GM23248 (cell line): ENCODE measurements at regions not wholly inside any gene's neighbourhood (a gene's known extent, or its start where the extent isn't known, plus 50 kb on each side); places are given as distances from the start of the nearest gene placed in this dataset.

Source experiments
- DNase-seq: peaks from one replicate; pipeline ENCODE4 v3.0.0-alpha.2; 2015
- H2AFZ ChIP-seq: fragments of 200-600 bp; sonication (generic); 2 replicates; pipeline ENCODE4 v1.6.1; 2016; ENCODE audit warnings: antibody characterized with exemption
- H3F3A ChIP-seq: fragments of 200-600 bp; sonication (generic); 2 replicates; pipeline ENCODE4 v1.6.1; 2016; ENCODE audit warnings: mild to moderate bottlenecking, antibody characterized with exemption, mixed run types; ENCODE audit not compliant: insufficient read depth
- H3K27ac ChIP-seq: fragments of 200-600 bp; sonication (generic); 2 replicates; pipeline ENCODE4 v1.5.1; 2016; ENCODE audit warnings: mild to moderate bottlenecking
- H3K27me3 ChIP-seq: fragments of 200-600 bp; sonication (generic); replicated peaks from 2 replicates; pipeline ENCODE4 v1.6.1; 2016; ENCODE audit warnings: mild to moderate bottlenecking; ENCODE audit not compliant: insufficient read depth
- H3K36me3 ChIP-seq: fragments of 200-600 bp; sonication (generic); 2 replicates; pipeline ENCODE4 v1.6.1; 2016; ENCODE audit warnings: low read depth, mild to moderate bottlenecking
- H3K4me1 ChIP-seq: fragments of 200-600 bp; sonication (generic); 2 replicates; pipeline ENCODE4 v1.6.1; 2016; ENCODE audit warnings: mild to moderate bottlenecking; ENCODE audit not compliant: insufficient read depth
- H3K4me2 ChIP-seq: fragments of 200-600 bp; sonication (generic); one replicate; pipeline ENCODE4 v1.6.1; 2016; ENCODE audit warnings: mild to moderate bottlenecking; ENCODE audit not compliant: unreplicated experiment
- H3K4me3 ChIP-seq: fragments of 200-600 bp; sonication (generic); 2 replicates; pipeline ENCODE4 v1.5.1; 2016; ENCODE audit warnings: mild to moderate bottlenecking
- H3K79me2 ChIP-seq: fragments of 200-600 bp; sonication (generic); 2 replicates; pipeline ENCODE4 v1.6.1; 2016; ENCODE audit warnings: mild to moderate bottlenecking; ENCODE audit not compliant: insufficient read depth
- H3K9ac ChIP-seq: fragments of 200-600 bp; sonication (generic); 2 replicates; pipeline ENCODE4 v1.6.1; 2016; ENCODE audit warnings: mild to moderate bottlenecking
- H3K9me2 ChIP-seq: fragments of 200-600 bp; sonication (generic); 2 replicates; pipeline ENCODE4 v1.6.1; 2016; ENCODE audit warnings: mixed run types, mild to moderate bottlenecking, moderate library complexity; ENCODE audit not compliant: insufficient read depth
- H3K9me3 ChIP-seq: fragments of 200-600 bp; sonication (generic); one replicate; pipeline ENCODE4 v1.6.1; 2017; ENCODE audit warnings: low read depth
- H4K20me1 ChIP-seq: fragments of 200-600 bp; sonication (generic); 2 replicates; pipeline ENCODE4 v1.6.0; 2016; ENCODE audit not compliant: insufficient read depth
- EZH2 ChIP-seq: fragments of 200-600 bp; sonication (generic); IDR thresholded peaks from 2 replicates; pipeline ENCODE4 v1.6.1; 2018; ENCODE audit warnings: antibody characterized with exemption, mild to moderate bottlenecking; ENCODE audit not compliant: insufficient read depth, poor library complexity, severe bottlenecking
- EZH2phosphoT487 ChIP-seq: fragments of 200-600 bp; sonication (generic); IDR thresholded peaks from 2 replicates; pipeline ENCODE4 v1.6.1; 2018; ENCODE audit warnings: antibody characterized with exemption, moderate library complexity, mild to moderate bottlenecking, low read depth; ENCODE audit not compliant: insufficient read depth
- WGBS, 2 experiments: methylation state at CpG; one replicate each; pipeline ENCODE4 v1.1.6; 2015 to 2017; ENCODE audit warnings: low lambda C conversion rate in 2 of 2, low coverage in 1 of 2; ENCODE audit errors: missing lambda C conversion rate in 2 of 2; 5-methylcytosine and 5-hydroxymethylcytosine counted together
- in situ Hi-C: fragments of 300-500 bp; cut with MboI; formaldehyde crosslinking; loops from 2 replicates; pipeline ENCODE4 v1.15.0; 2020

DNA sequence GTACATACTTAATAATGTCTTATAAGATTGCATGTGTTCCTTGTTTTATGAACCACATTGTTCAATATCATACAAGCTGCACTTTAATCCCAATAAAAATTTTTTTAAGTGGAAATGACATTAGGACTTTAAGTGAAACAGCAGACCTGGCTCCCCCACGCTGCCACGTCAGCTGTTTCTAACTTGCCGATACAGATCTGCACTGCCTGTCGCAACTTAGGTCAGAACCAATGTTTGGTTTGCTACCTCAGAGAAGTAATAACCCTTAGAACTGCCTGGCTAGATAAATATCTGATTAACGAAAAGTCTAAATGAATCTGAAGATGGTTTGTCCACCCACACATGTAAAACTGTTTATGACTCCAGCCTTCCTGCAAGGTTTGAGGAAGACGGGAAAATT is 327.5 kb upstream of the DACH1 start:
- H3K4me3 ChIP-seq, result no peak overlapping the region

DNA sequence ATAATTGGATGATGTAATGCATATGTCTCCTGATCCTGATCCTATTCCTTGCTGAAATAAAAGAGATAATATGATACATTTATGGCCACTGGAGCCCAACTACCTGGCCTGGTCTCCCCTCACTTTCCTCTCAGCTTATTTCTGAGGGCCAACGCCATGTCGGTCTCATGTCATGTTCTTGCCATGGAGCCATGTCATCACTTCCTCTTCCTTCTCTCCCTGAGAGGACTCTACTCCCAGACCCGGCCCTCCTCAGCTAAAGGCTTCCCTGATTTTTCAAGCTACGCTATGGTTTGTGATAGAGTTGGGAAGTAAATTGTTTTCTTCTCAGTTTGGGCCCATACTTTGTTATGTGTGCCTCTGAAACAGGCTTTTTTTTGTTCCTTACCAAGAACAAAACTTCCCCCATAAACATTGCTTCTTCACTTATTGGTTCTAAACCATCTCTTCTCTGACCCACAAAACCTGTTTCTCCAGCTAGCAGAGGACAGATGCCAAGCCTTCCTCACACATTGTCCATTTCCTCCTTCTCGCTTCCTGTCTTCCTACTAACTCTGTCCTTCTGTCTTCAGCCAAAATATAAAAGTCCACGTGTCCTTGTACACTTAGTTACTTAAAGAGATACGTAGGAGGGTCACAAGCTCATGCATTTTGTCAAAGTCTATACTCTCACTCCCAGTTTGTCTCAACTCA is 319.9 kb upstream of the DACH1 start:
- H3K9ac ChIP-seq, result no peak overlapping the region
- no peak for DNase-seq
- WGBS, 2 experiments, result 9 to 10% methylated on average over 6 to 7 of the region's 7 CpGs
- no peaks in the 10 kb centered on the region for H3K79me2 ChIP-seq
- no peak for TF ChIP-seq EZH2
- TF ChIP-seq EZH2phosphoT487, result no peak
- no peak overlapping the region for H3K4me3 ChIP-seq
- H3K4me2 ChIP-seq, result no peak overlapping the region
- H2AFZ ChIP-seq, result no peak overlapping the region
- H3K27me3 ChIP-seq, result no peaks in the 10 kb centered on the region
- no peaks in the 10 kb centered on the region for H3K4me1 ChIP-seq
- no peaks in the 10 kb centered on the region for H3K36me3 ChIP-seq
- no peaks in the 10 kb centered on the region for H3F3A ChIP-seq
- no peak overlapping the region for H3K27ac ChIP-seq
- H3K9me2 ChIP-seq, result no peaks in the 10 kb centered on the region
- H3K9me3 ChIP-seq, result no peaks in the 10 kb centered on the region
- in situ Hi-C loops, result no loop called here
- H4K20me1 ChIP-seq, result no peaks in the 10 kb centered on the region

More for the DNA sequence above, 327.5 kb upstream of the DACH1 start:
- Histone ChIP-seq H3K27me3 (no peaks in the 10 kb centered on the region), H2AFZ (no peak overlapping the region), H3F3A (no peaks in the 10 kb centered on the region), H3K9me3 (no peaks in the 10 kb centered on the region), H3K79me2 (no peaks in the 10 kb centered on the region), H3K9ac (no peak overlapping the region), H4K20me1 (no peaks in the 10 kb centered on the region), H3K9me2 (no peaks in the 10 kb centered on the region), H3K4me2 (no peak overlapping the region), H3K27ac (no peak overlapping the region), H3K4me1 (no peaks in the 10 kb centered on the region), H3K36me3 (no peaks in the 10 kb centered on the region)
- TF ChIP-seq EZH2phosphoT487 (no peak), EZH2 (no peak)
- WGBS, 2 experiments, result 26 to 27% methylated on average over 6 of the region's 6 CpGs
- in situ Hi-C loops, result no loop called here
- DNase-seq, result no peak

GRCh38 chr13:72185776-72186175 is 318.8 kb upstream of the DACH1 start:
- no peaks in the 10 kb centered on the region for H3K9me3 ChIP-seq
- no peak for TF ChIP-seq EZH2phosphoT487
- H3K4me3 ChIP-seq, result no peak overlapping the region
- no peaks in the 10 kb centered on the region for H3K79me2 ChIP-seq
- no peak overlapping the region for H2AFZ ChIP-seq
- DNase-seq, result no peak
- H3K4me1 ChIP-seq, result no peaks in the 10 kb centered on the region
- H3K4me2 ChIP-seq, result no peak overlapping the region
- H4K20me1 ChIP-seq, result no peaks in the 10 kb centered on the region
- no peak overlapping the region for H3K27ac ChIP-seq
- H3F3A ChIP-seq, result no peaks in the 10 kb centered on the region
- H3K9me2 ChIP-seq, result no peaks in the 10 kb centered on the region
- in situ Hi-C loops, result no loop called here
- H3K36me3 ChIP-seq, result no peaks in the 10 kb centered on the region
- H3K27me3 ChIP-seq, result no peaks in the 10 kb centered on the region
- no peak overlapping the region for H3K9ac ChIP-seq

- Histone ChIP-seq H3K4me2 (no peak overlapping the region), H3K9ac (no peak overlapping the region), H3K9me2 (no peaks in the 10 kb centered on the region), H3K27ac (no peak overlapping the region), H3F3A (no peaks in the 10 kb centered on the region), H4K20me1 (no peaks in the 10 kb centered on the region), H3K79me2 (no peaks in the 10 kb centered on the region), H3K9me3 (no peaks in the 10 kb centered on the region), H2AFZ (no peak overlapping the region), H3K4me1 (no peaks in the 10 kb centered on the region), H3K36me3 (no peaks in the 10 kb centered on the region), H3K27me3 (no peaks in the 10 kb centered on the region), H3K4me3 (no peak overlapping the region)
- 16 to 20% methylated on average over 2 of the region's 2 CpGs for WGBS, 2 experiments
- no peak for TF ChIP-seq EZH2
- TF ChIP-seq EZH2phosphoT487, result no peak
- no peak for DNase-seq
- in situ Hi-C loops, result no loop called here
These were observed 314.7 kb upstream of the DACH1 start for GRCh38 chr13:72181661-72182060.
